GM19455 (cell line): ENCODE measurements at regions not wholly inside any gene's neighbourhood (a gene's known extent, or its start where the extent isn't known, plus 50 kb on each side); places are given as distances from the start of the nearest gene placed in this dataset.
A peak's percentile ranks its signal among the peaks of the same experiment; 100 is the strongest.
"Not testable (repeated sequence)": the region's sequence is repeated elsewhere in the genome, so short reads cannot be mapped to it uniquely, and the experiment has no call there.

Source experiments
- ATAC-seq: cut with Tn5 transposase; IDR thresholded peaks from one replicate; pipeline ENCODE4 v1.9.1; 2021; ENCODE audit not compliant: unreplicated experiment

DNA sequence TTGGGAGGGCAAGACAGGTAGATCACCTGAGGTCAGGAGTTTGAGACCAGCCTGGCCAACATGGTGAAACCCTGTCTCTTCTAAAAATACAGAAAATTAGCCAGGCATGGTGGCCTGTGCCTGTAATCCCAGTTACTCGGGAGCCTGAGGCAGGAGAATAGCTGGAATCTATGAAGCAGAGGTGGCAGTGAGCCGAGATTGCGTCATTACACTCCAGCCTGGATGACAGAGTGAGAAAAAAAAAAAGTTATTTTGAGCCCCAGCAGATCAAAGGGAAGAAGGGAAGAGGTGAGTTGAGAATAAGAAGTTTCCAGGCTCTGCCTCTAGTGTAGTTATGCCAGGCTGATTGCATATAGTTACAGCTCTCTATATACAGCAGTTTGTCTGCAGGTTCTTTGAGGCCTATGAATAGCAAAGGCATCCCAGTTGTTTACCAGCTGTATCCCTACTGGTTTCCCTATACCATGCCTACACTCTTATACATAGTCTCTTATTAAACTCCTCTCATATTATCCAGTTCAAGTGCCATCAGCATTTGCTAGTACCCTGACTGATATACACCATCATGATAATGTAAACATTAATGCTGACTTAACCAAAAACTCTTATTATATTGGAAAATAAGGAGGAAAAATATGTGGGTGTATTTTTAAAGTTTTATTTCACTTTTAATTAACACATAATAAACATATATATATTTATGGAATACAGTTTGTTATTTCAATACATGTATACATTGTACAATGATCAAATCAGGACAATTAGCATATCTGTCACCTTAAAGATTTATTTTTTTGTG, 823.6 kb upstream of the ADGRB3 start:
- ATAC-seq = no peak

DNA sequence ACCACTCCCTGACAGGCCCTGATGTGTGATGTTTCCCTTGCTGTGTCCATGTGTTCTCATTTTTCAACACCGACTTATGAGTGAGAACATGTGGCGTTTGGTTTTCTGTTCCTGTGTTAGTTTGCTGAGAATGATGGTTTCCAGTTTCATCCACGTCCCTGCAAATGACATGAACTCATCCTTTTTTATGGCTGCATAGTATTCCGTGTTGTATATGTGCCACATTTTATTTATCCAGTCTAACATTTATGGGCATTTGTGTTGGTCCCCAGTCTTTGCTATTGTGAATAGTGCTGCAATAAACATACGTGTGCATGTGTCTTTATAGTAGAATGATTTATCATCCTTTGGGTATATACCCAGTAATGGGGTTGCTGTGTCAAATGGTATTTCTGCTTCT, 830.3 kb upstream of the ADGRB3 start:
- ATAC-seq = not testable (repeated sequence)

DNA sequence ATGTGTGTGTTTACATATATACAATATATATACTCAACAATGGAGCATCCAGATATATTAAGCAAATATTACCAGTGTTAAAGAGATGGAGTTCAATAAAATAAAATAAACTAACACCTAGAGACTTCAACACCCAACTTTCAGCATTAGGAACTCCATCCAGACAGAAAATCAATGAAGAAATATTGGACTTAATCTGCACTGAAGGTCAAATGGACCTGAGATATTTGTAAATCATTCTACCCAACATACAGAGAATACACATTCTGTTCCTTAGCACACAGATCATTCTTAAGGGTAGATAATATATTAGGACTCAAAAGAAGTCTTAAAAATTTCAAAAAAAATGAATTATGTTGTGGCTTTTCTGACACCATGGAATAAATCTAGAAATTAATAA, 832.3 kb upstream of the ADGRB3 start:
- no peak for ATAC-seq

DNA sequence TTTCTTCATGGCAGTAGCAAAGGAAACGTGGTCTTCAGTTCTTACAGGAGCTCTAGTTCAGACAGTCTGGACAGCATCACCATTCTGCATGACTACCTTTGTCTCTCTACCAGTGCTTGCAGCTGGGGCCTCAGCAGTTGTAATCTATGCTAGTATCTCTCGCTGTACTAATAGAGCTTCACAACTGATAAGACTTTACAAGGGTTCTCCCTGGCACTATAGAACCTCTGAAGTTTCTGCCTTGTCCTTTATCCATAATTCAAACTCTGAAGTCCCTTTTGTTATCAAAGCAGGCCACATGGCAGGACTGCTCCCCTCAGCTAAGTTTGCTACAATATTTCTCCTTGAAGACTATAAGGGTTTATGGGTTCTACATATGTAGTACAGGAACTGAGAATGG, 842.1 kb upstream of the ADGRB3 start:
- no peak for ATAC-seq

GRCh38 chr6:67790569-67790968, 844.5 kb upstream of the ADGRB3 start:
- no peak for ATAC-seq

DNA sequence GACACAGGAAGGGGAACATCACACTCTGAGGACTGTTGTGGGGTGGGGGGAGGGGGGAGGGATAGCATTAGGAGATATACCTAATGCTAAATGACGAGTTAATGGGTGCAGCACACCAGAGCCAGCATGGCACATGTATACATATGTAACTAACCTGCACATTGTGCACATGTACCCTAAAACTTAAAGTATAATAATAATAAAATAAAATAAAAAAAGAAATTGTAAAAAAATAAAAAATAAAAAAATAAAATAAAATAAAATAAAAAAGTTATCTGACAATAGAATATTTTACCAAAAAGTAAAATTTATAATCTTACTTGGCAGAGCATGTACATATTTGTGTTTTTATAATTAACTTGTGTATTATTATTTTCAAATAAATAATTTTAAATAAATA, 848.0 kb upstream of the ADGRB3 start:
- not testable (repeated sequence) for ATAC-seq

DNA sequence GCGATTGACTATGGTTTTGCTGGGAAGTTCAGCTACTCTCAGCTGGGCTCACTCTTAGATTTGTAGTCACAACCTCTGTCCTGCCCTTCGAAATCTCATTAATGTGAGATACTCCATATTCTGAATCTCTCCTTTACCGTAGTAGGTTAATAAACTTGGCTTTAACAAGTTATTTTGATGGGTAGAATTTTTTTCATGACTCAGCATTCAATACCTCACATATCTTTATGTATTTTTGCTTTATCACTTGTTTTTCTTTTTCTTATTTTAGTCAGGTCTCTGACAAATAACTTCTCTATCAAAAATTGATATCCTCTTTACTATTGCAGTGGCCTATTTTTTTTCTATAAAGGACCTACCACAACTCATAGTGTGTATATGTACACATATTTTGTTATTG, 855.2 kb upstream of the ADGRB3 start:
- ATAC-seq = no peak

DNA sequence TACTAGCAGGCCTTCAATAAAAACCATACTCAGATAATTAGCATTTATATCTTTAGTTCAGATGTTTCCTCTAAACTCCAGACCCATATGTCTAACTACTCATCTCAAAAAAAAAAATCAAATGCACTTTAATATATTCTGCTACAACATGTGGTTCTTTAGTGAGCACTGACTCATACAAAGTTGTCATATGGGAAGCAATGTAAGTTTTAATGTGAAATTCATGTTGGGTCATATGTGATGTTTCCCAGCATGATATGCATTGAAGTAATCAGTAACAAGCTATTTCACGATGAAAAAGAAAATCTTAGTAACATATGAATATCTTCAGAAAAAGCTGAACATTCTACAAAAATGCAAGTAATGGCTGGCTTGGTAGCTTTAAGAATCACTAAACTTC, 859.7 kb upstream of the ADGRB3 start:
- no peak for ATAC-seq

GRCh38 chr6:67768972-67769371, 866.1 kb upstream of the ADGRB3 start:
- peak; percentile 63 for ATAC-seq

DNA sequence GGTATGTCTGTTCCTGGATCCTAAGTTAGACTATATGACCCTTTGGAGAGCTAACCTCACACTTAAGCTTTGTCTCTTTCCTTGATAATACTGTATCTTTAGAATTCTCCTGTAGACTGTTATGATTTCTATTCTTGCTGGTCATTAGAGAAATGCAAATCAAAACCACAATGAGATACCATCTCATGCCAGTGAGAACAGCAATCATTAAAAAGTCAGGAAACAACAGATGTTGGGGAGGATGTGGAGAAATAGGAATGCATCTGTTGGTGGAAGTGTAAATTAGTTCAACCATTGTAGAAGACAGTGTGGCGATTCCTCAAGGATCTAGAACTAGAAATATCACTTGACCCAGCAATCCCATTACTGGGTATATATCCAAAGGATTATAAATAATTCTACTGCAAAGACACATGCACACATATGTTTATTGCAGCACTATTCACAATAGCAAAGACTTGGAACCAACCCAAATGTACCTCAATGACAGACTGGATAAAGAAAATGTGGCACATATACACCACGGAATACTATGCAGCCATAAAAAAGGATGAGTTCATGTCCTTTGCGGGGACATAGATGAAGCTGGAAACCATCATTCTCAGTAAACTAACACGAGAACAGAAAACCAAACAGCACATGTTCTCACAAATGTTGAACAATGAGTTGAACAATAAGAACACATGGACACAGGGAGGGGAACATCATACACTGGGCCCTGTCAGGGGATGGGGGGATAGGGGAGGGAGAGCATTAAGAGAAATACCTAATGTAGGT, 867.8 kb upstream of the ADGRB3 start:
- ATAC-seq = not testable (repeated sequence)

GRCh38 chr6:67766057-67766456, 869.0 kb upstream of the ADGRB3 start:
- no peak for ATAC-seq

- ATAC-seq = no peak
Observed at GRCh38 chr6:67759001-67759400, 876.1 kb upstream of the ADGRB3 start.

- ATAC-seq = no peak
Observed at GRCh38 chr6:67757465-67758033, 877.5 kb upstream of the ADGRB3 start.

DNA sequence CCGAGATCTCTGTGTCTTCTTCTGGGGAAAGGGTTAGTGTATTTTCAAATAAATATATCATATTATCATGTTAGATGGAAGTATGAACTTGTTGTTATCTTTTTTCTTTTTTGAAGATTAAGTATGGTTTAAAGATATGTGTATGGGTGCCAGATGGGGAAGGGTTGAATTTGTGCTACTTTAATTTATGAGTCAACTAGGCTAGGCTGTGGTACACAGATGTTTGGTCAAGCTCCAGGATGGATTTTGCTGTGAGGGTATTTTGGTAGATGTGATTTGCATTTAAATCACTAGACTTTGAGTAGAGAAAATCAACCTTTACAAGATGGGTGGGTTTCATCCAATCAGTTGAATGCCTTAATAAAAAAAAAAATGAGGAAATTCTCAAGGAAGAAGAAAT, 886.6 kb upstream of the ADGRB3 start:
- no peak for ATAC-seq

DNA sequence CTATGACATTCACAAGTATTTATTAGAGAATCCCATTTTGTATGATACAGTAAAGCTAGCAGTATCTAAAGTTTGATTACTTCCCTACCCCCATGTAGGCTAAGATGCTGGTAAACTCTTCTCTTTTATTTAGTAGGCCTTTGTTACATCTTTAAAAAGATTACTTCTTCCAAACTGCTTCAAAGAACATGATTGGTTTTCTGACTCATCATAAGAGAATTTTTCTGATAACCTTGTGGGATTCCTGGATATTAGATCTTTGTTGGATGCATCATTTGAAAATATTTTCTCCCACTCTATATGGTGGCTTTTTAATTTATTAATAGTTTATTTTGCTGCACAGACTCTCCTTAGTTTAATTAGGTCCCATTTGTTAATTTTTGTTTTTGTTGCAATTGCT, 898.3 kb upstream of the ADGRB3 start:
- no peak for ATAC-seq

GRCh38 chr6:67736161-67736560, 898.9 kb upstream of the ADGRB3 start:
- no peak for ATAC-seq

- ATAC-seq = no peak
Observed at GRCh38 chr6:67735623-67736022, 899.5 kb upstream of the ADGRB3 start.

DNA sequence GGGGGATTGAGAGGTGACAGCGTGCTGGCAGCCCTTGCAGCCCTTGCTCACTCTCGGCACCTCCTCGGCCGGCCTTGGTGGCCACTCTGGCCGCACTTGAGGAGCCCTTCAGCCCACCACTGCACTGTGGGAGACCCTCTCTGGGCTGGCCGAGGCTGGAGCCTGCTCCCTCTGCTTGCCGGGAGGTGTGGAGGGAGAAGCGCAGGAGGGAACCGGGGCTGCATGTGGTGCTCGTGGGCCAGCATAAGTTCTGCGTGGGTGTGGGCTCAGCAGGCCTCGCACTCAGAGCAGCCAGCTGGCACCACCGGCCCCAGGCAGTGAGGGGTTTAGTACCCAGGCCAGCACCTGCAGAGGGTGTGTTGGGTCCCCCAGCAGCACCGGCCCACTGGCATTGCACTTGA, 912.2 kb upstream of the ADGRB3 start:
- ATAC-seq = no peak

- ATAC-seq = no peak
Observed at GRCh38 chr6:67717281-67717680, 917.8 kb upstream of the ADGRB3 start.

- ATAC-seq = no peak
Observed at GRCh38 chr6:67706388-67706787, 928.7 kb upstream of the ADGRB3 start.

DNA sequence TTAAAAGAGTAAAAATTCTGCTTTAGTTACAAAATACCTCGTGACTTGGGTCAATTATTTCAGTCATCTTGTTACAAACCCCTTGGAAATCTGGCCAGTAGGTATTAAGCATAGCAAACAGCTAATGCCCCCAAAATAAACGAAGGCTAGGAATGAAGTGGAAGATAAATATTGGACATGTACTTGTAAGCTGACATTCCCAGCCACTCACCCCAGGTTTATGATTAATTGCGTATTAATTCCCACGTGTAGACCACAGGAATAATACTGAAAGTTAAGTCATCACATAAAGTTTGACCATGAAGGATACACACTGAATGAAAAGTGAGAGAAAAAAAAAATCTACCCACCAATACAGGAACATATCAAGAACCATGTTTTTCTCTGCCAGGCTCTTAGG, 936.5 kb upstream of the ADGRB3 start:
- no peak for ATAC-seq

GRCh38 chr6:67694127-67694526, 941.0 kb upstream of the ADGRB3 start:
- ATAC-seq = no peak
